GM12878 (cell line): ENCODE measurements at regions not wholly inside any gene's neighbourhood (a gene's known extent, or its start where the extent isn't known, plus 50 kb on each side); places are given as distances from the start of the nearest gene placed in this dataset.

Experiments
- E2F4 ChIP-seq: IDR thresholded peaks from 2 replicates; pipeline ENCODE4 v1.6.1; 2012; ENCODE audit warnings: low read depth, low read length, improper control_type of control experiment
- EP300 ChIP-seq, 2 experiments: fragments of 150-350 bp in 1 of 2; IDR thresholded peaks; 2 replicates each; pipeline ENCODE4 v1.6.1; 2011 to 2012; ENCODE audit warnings: low read depth in 2 of 2, low read length in 2 of 2, borderline replicate concordance in 1 of 2, improper control_type of control experiment in 1 of 2, inconsistent platforms in 1 of 2; ENCODE audit not compliant: control insufficient read depth in 1 of 2
- EZH2 ChIP-seq: IDR thresholded peaks from 2 replicates; pipeline ENCODE4 v1.6.1; 2012; ENCODE audit warnings: low read depth, mild to moderate bottlenecking, control low read depth, inconsistent platforms, low read length, borderline replicate concordance; ENCODE audit not compliant: control insufficient read depth
- ZBTB4 ChIP-seq: fragments of 450-650 bp; formaldehyde crosslinking; IDR thresholded peaks from 2 replicates; pipeline ENCODE4 v1.4.0; 2022; ENCODE audit warnings: mild to moderate bottlenecking, moderate library complexity

GRCh38 chr1:172774561-172774960 lies 115.7 kb downstream of the FASLG start:
- no peak for TF ChIP-seq EZH2
- TF ChIP-seq ZBTB4 (CRISPR knock-in tag) = no peak
- no peak for TF ChIP-seq E2F4
- TF ChIP-seq EP300 (IDR thresholded peaks at IDR 0.05; ENCODE audit: borderline replicate concordance in 1 of 2, control insufficient read depth in 1 of 2, low read depth in 2 of 2, low read length in 2 of 2) = no peak
